HG03354 (cell line): ENCODE measurements at regions not wholly inside any gene's neighbourhood (a gene's known extent, or its start where the extent isn't known, plus 50 kb on each side); places are given as distances from the start of the nearest gene placed in this dataset.
"Not testable (repeated sequence)": the region's sequence is repeated elsewhere in the genome, so short reads cannot be mapped to it uniquely, and the experiment has no call there.

ENCODE experiments used
- ATAC-seq: cut with Tn5 transposase; IDR thresholded peaks from one replicate; pipeline ENCODE4 v1.9.1; 2021; ENCODE audit warnings: mild to moderate bottlenecking; ENCODE audit not compliant: unreplicated experiment, poor library complexity, severe bottlenecking

GRCh38 chr2:118443596-118443995, 355.3 kb downstream of the INSIG2 start:
- no peak for ATAC-seq

- no peak for ATAC-seq
These were observed 354.8 kb downstream of the INSIG2 start for GRCh38 chr2:118442996-118443553.

- ATAC-seq, result no peak
These were observed 353.8 kb downstream of the INSIG2 start for GRCh38 chr2:118442046-118442445.

- no peak for ATAC-seq
These were observed 352.3 kb downstream of the INSIG2 start for GRCh38 chr2:118440404-118441098.

GRCh38 chr2:118437501-118437900, 349.2 kb downstream of the INSIG2 start:
- ATAC-seq, result no peak

- ATAC-seq, result no peak
These were observed 343.7 kb downstream of the INSIG2 start for GRCh38 chr2:118431997-118432396.

- no peak for ATAC-seq
These were observed 343.3 kb downstream of the INSIG2 start for GRCh38 chr2:118431586-118431985.

- no peak for ATAC-seq
These were observed 342.9 kb downstream of the INSIG2 start for GRCh38 chr2:118431165-118431517.

- no peak for ATAC-seq
These were observed 342.4 kb downstream of the INSIG2 start for GRCh38 chr2:118430510-118431164.

- no peak for ATAC-seq
These were observed 336.9 kb downstream of the INSIG2 start for GRCh38 chr2:118425191-118425590.

- no peak for ATAC-seq
These were observed 335.5 kb downstream of the INSIG2 start for GRCh38 chr2:118423776-118424175.

- no peak for ATAC-seq
These were observed 333.4 kb downstream of the INSIG2 start for GRCh38 chr2:118421648-118422047.

- ATAC-seq, result no peak
These were observed 329.3 kb downstream of the INSIG2 start for GRCh38 chr2:118417406-118418120.

GRCh38 chr2:118415186-118415585, 326.9 kb downstream of the INSIG2 start:
- not testable (repeated sequence) for ATAC-seq

GRCh38 chr2:118403658-118404451, 315.6 kb downstream of the INSIG2 start:
- ATAC-seq, result no peak

GRCh38 chr2:118388771-118389170, 300.5 kb downstream of the INSIG2 start:
- ATAC-seq, result no peak

- no peak for ATAC-seq
These were observed 299.2 kb downstream of the INSIG2 start for GRCh38 chr2:118387509-118387908.

- no peak for ATAC-seq
These were observed 298.5 kb downstream of the INSIG2 start for GRCh38 chr2:118386641-118387302.

GRCh38 chr2:118380915-118381653, 292.8 kb downstream of the INSIG2 start:
- ATAC-seq, result no peak
